Loucy (cell line): ENCODE measurements at regions not wholly inside any gene's neighbourhood (a gene's known extent, or its start where the extent isn't known, plus 50 kb on each side); places are given as distances from the start of the nearest gene placed in this dataset.

Experiments used
- H2AFZ ChIP-seq: fragments of 200-600 bp; sonication (generic); 2 replicates; pipeline ENCODE4 v1.6.0; 2016; ENCODE audit warnings: antibody characterized with exemption, mild to moderate bottlenecking, low read length, moderate library complexity
- H3F3A ChIP-seq: fragments of 200-600 bp; 2 replicates; pipeline ENCODE4 v1.6.0; 2016; ENCODE audit warnings: antibody characterized with exemption, low read depth, mild to moderate bottlenecking
- H3K27me3 ChIP-seq: fragments of 200-600 bp; sonication (generic); 2 replicates; pipeline ENCODE4 v1.6.1; 2014; ENCODE audit warnings: low read length, mild to moderate bottlenecking; ENCODE audit not compliant: insufficient read depth, poor library complexity, severe bottlenecking
- H3K36me3 ChIP-seq: fragments of 200-600 bp; sonication (generic); 2 replicates; pipeline ENCODE4 v1.6.1; 2016; ENCODE audit warnings: low read length; ENCODE audit not compliant: insufficient read depth
- H3K4me1 ChIP-seq: fragments of 200-600 bp; sonication (generic); 2 replicates; pipeline ENCODE4 v1.5.1; 2014; ENCODE audit warnings: low read length, mild to moderate bottlenecking; ENCODE audit not compliant: insufficient read depth, poor library complexity, severe bottlenecking
- H3K4me2 ChIP-seq: fragments of 200-600 bp; sonication (generic); 2 replicates; pipeline ENCODE4 v1.6.0; 2014; ENCODE audit warnings: antibody characterized with exemption, low read length, low read depth, mild to moderate bottlenecking; ENCODE audit not compliant: poor library complexity, severe bottlenecking
- H3K4me3 ChIP-seq: fragments of 200-600 bp; sonication (generic); 2 replicates; pipeline ENCODE4 v1.5.1; 2014; ENCODE audit warnings: low read length, mild to moderate bottlenecking, mixed read lengths; ENCODE audit not compliant: poor library complexity, severe bottlenecking
- H3K79me2 ChIP-seq: fragments of 200-600 bp; sonication (generic); 2 replicates; pipeline ENCODE4 v1.6.1; 2014; ENCODE audit warnings: low read length; ENCODE audit not compliant: insufficient read depth
- H3K9ac ChIP-seq: fragments of 200-600 bp; sonication (generic); 2 replicates; pipeline ENCODE4 v1.6.0; 2014; ENCODE audit warnings: mild to moderate bottlenecking, low read depth, low read length, moderate library complexity; ENCODE audit not compliant: poor library complexity, severe bottlenecking
- H3K9me2 ChIP-seq: fragments of 200-600 bp; sonication (generic); replicated peaks from 2 replicates; pipeline ENCODE4 v1.6.1; 2016; ENCODE audit warnings: low read depth, low read length, mixed read lengths
- H3K9me3 ChIP-seq: fragments of 200-600 bp; sonication (generic); 2 replicates; pipeline ENCODE4 v1.6.1; 2014; ENCODE audit warnings: mild to moderate bottlenecking, antibody characterized with exemption, low read length, low read depth; ENCODE audit not compliant: insufficient read depth
- H4K20me1 ChIP-seq: fragments of 200-600 bp; sonication (generic); 2 replicates; pipeline ENCODE4 v1.6.0; 2014; ENCODE audit warnings: antibody characterized with exemption, low read length, mild to moderate bottlenecking; ENCODE audit not compliant: insufficient read depth, poor library complexity, severe bottlenecking
- CTCF ChIP-seq: fragments of 200-600 bp; sonication (generic); conservative IDR thresholded peaks from 2 replicates; pipeline ENCODE4 v1.5.1; 2014; ENCODE audit warnings: mild to moderate bottlenecking, antibody characterized with exemption, low read length
- EZH2phosphoT487 ChIP-seq: fragments of 200-600 bp; IDR thresholded peaks from 2 replicates; pipeline ENCODE4 v1.6.1; 2018; ENCODE audit warnings: antibody characterized with exemption, mild to moderate bottlenecking, moderate library complexity, borderline replicate concordance

DNA sequence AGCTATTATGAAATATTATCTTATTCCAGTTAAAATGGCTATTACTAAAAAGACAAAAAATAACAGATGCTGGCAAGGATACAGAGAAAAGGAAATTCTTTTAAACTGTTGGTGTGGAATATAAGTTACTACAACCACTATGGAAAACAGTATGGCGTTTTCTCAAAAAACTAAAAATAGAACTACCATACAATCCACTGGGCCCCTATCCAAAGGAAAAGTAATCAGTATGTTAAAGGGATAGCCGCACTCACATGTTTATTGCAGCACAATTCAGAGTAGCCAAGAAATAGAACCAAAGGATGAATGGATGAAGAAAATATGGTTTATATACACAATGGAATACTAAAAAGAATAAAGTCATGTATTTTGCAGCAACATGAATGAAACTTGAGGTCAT lies 303.8 kb upstream of the ECI2 start:
- no peak overlapping the region for H3K4me2 ChIP-seq
- no peaks in the 10 kb centered on the region for H3K9me3 ChIP-seq
- no peaks in the 10 kb centered on the region for H3K36me3 ChIP-seq
- H3K27me3 ChIP-seq = no peaks in the 10 kb centered on the region
- H4K20me1 ChIP-seq = no peaks in the 10 kb centered on the region
- H3K9me2 ChIP-seq = no peaks in the 10 kb centered on the region
- no peak overlapping the region for H3K4me3 ChIP-seq
- H3K9ac ChIP-seq = no peak overlapping the region
- H3K4me1 ChIP-seq = no peaks in the 10 kb centered on the region
- no peaks in the 10 kb centered on the region for H3F3A ChIP-seq
- no peak overlapping the region for H2AFZ ChIP-seq
- H3K79me2 ChIP-seq = no peaks in the 10 kb centered on the region
- TF ChIP-seq EZH2phosphoT487 (no peak), CTCF (no peak)

DNA sequence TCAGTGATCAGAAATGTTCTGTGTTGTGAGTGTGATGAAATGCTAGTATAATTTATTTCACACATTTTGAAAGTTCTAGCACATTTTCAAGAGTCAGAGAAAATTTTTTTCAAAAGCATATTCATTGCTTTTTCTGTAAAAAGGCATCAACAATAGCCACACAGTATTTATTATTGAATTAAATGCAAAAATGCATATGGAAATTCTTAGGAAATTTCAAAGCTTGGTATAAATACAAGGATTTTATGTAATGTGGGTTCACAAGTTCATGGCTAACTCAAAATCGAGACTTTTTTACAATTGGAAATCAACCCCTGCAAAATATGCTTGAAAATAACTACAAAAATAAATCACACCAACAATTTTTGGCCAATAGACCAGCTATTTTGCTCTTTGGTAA lies 302.0 kb upstream of the ECI2 start:
- TF ChIP-seq EZH2phosphoT487 (no peak), CTCF (no peak)

GRCh38 chr6:4435981-4436445 lies 300.6 kb upstream of the ECI2 start:
- H2AFZ ChIP-seq = no peak overlapping the region
- no peaks in the 10 kb centered on the region for H3K4me1 ChIP-seq
- TF ChIP-seq EZH2phosphoT487 = no peak
- TF ChIP-seq CTCF = no peak
- H3F3A ChIP-seq = no peaks in the 10 kb centered on the region
- no peak overlapping the region for H3K9ac ChIP-seq
- H3K4me3 ChIP-seq = no peak overlapping the region
- H4K20me1 ChIP-seq = no peaks in the 10 kb centered on the region
- no peaks in the 10 kb centered on the region for H3K27me3 ChIP-seq
- no peaks in the 10 kb centered on the region for H3K9me2 ChIP-seq
- H3K4me2 ChIP-seq = no peak overlapping the region
- no peaks in the 10 kb centered on the region for H3K36me3 ChIP-seq
- H3K9me3 ChIP-seq = no peaks in the 10 kb centered on the region
- H3K79me2 ChIP-seq = no peaks in the 10 kb centered on the region

More for the DNA sequence above, 302.0 kb upstream of the ECI2 start:
- H3K9me2 ChIP-seq = no peaks in the 10 kb centered on the region
- H3F3A ChIP-seq = no peaks in the 10 kb centered on the region
- H3K9me3 ChIP-seq = no peaks in the 10 kb centered on the region
- no peak overlapping the region for H3K4me2 ChIP-seq
- H3K79me2 ChIP-seq = no peaks in the 10 kb centered on the region
- no peak overlapping the region for H3K4me3 ChIP-seq
- no peak overlapping the region for H2AFZ ChIP-seq
- H3K36me3 ChIP-seq = no peaks in the 10 kb centered on the region
- H4K20me1 ChIP-seq = no peaks in the 10 kb centered on the region
- H3K27me3 ChIP-seq = no peaks in the 10 kb centered on the region
- H3K4me1 ChIP-seq = no peaks in the 10 kb centered on the region
- no peak overlapping the region for H3K9ac ChIP-seq
